Ovary (tissue), 7 donors: ENCODE measurements at regions not wholly inside any gene's neighbourhood (a gene's known extent, or its start where the extent isn't known, plus 50 kb on each side); places are given as distances from the start of the nearest gene placed in this dataset.

Experiments used
- DNase-seq, 5 donors: peaks; one replicate each; pipeline ENCODE4 v3.0.0-alpha.2; 2019 to 2020
- H3K27ac ChIP-seq, 2 donors: fragments of 200-600 bp; one replicate each; pipeline versions ENCODE4 v1.5.1 to v1.8.0; 2019 to 2022
- H3K27me3 ChIP-seq: fragments of 200-600 bp; one replicate; pipeline ENCODE4 v1.8.0; 2022
- H3K36me3 ChIP-seq: fragments of 200-600 bp; sonication (generic); one replicate; pipeline ENCODE4 v1.5.1; 2019
- H3K4me1 ChIP-seq: one replicate; pipeline ENCODE4 v1.8.1; 2013; ENCODE audit warnings: mild to moderate bottlenecking, moderate library complexity; ENCODE audit not compliant: insufficient read depth
- H3K4me3 ChIP-seq: fragments of 200-600 bp; sonication (generic); one replicate; pipeline ENCODE4 v1.5.1; 2017
- H3K9me3 ChIP-seq, 2 donors: fragments of 200-600 bp in 1 of 2; sonication (generic) in 1 of 2; one replicate each; pipeline versions ENCODE4 v1.5.1 to v1.8.1; 2013 to 2019; ENCODE audit warnings: mild to moderate bottlenecking in 1 of 2, moderate library complexity in 1 of 2
- EP300 ChIP-seq: sonication (generic); formaldehyde crosslinking; IDR thresholded peaks from one replicate; pipeline ENCODE4 v1.6.1; 2017; ENCODE audit warnings: antibody characterized with exemption
- POLR2A ChIP-seq: fragments of 450-650 bp; IDR thresholded peaks from one replicate; pipeline ENCODE4 v1.6.1; 2017; ENCODE audit warnings: antibody characterized with exemption, mild to moderate bottlenecking, moderate library complexity
- WGBS, 3 donors: extraction: QIAGEN DNeasy Blood & Tissue Kit in 1 of 3; methylation state at CpG; one replicate each; pipeline versions ENCODE4 v1.1.5 to v1.1.7; 2013 to 2017; 5-methylcytosine and 5-hydroxymethylcytosine counted together
- intact Hi-C, 4 donors: fragments of 100-400 bp; cut with DNase I; formaldehyde crosslinking; loops; one replicate each; pipeline versions ENCODE4 v1.11.0 to v1.15.1; 2022 to 2023
- TF ChIP-seq, protein P1 (sequence below), 3 donors: fragments of 450-650 bp in 2 of 3; fragments of 200-600 bp in 1 of 3; IDR thresholded peaks; one replicate each; pipeline versions ENCODE4 v1.5.1 to v1.8.0; 2016 to 2022; ENCODE audit warnings: antibody characterized with exemption in 3 of 3, mild to moderate bottlenecking in 1 of 3
- donor health status: DM: no; HTN: no; CAD: no; lungs with moderate emphysema.
- donor health status: DM: no; HTN: no; CAD: no.
- donor health status: Bipolar disorder and iron deficiency.
- donor health status: DM: no; HTN: no; CAD: no.
- donor health status: DM: yes; HTN: yes; CAD: no.

DNA sequence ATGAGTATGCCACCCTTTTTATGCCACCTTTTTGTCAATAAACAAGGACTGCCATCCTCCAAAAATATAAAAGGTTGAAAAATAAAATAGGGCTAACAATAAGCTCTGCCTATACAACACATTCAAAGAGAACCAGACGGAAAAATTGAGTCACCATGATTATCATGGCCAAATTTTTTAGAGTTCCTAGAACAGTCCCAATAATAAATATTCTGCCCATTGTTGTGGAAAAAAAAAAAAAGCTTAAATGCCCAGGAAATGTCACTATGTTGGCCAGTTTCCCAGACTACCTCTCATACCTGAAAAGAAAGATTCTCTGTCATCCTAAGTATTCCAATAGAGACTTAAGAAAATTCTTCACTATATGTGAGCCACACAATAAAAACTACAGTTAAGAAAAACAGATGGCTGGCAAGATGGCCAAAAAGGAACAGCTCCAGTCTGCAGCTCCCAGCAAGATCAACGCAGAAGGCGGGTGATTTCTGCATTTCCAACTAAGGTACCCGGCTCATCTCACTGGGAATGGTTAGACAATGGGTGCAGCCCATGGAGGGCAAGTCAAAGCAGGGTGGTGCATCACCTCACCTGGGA is 149.0 kb downstream of the TMEM161B start:
- 85 to 90% (median 88%) methylated on average over 4 of the region's 4 CpGs for WGBS, 3 donors
- no peaks in the 10 kb centered on the region for H3K4me1 ChIP-seq
- H3K27me3 ChIP-seq: no peaks in the 10 kb centered on the region
- no peak for DNase-seq
- H3K36me3 ChIP-seq: no peaks in the 10 kb centered on the region
- H3K9me3 ChIP-seq: no peaks in the 10 kb centered on the region
- TF ChIP-seq, protein P1, sequence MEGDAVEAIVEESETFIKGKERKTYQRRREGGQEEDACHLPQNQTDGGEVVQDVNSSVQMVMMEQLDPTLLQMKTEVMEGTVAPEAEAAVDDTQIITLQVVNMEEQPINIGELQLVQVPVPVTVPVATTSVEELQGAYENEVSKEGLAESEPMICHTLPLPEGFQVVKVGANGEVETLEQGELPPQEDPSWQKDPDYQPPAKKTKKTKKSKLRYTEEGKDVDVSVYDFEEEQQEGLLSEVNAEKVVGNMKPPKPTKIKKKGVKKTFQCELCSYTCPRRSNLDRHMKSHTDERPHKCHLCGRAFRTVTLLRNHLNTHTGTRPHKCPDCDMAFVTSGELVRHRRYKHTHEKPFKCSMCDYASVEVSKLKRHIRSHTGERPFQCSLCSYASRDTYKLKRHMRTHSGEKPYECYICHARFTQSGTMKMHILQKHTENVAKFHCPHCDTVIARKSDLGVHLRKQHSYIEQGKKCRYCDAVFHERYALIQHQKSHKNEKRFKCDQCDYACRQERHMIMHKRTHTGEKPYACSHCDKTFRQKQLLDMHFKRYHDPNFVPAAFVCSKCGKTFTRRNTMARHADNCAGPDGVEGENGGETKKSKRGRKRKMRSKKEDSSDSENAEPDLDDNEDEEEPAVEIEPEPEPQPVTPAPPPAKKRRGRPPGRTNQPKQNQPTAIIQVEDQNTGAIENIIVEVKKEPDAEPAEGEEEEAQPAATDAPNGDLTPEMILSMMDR (IDR thresholded peaks at IDR 0.05): no peak
- TF ChIP-seq EP300: no peak
- TF ChIP-seq POLR2A: no peak
- H3K4me3 ChIP-seq: no peak overlapping the region
- H3K27ac ChIP-seq: no peak overlapping the region
- intact Hi-C loops: no loop called here

DNA sequence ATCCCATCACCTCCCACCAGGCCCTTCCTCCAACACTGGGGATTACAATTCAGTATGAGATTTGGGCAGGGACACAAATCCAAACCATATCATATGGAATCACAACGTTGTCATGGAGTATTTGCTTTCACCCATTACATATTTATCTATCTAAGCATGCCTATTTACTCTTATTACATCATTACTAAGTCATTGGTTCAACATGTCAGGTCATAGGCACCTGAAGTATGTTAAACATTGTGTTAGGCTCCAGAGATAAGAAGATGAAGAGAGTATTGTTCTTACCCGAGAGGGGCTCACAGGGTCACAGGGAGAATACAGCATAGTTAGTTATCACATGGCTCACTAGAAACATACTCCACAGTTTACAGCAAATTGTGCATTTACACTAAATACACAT is 150.5 kb downstream of the TMEM161B start:
- 49 to 72% (median 56%) methylated on average over 2 of the region's 2 CpGs for WGBS, 3 donors
- DNase-seq: no peak

GRCh38 chr5:88117546-88117945 is 151.1 kb downstream of the TMEM161B start:
- H3K4me1 ChIP-seq: no peaks in the 10 kb centered on the region
- no peaks in the 10 kb centered on the region for H3K27me3 ChIP-seq
- H3K4me3 ChIP-seq: no peak overlapping the region
- no peaks in the 10 kb centered on the region for H3K9me3 ChIP-seq
- H3K27ac ChIP-seq: no peak overlapping the region
- no peaks in the 10 kb centered on the region for H3K36me3 ChIP-seq
- no peak for DNase-seq
- TF ChIP-seq POLR2A: no peak
- TF ChIP-seq, protein P1 (IDR thresholded peaks at IDR 0.05): no peak
- TF ChIP-seq EP300: no peak
- intact Hi-C loops: no loop called here

More for the DNA sequence above, 150.5 kb downstream of the TMEM161B start:
- Histone ChIP-seq H3K4me3 (no peak overlapping the region), H3K27ac (no peak overlapping the region), H3K36me3 (no peaks in the 10 kb centered on the region), H3K4me1 (no peaks in the 10 kb centered on the region), H3K27me3 (no peaks in the 10 kb centered on the region), H3K9me3 (no peaks in the 10 kb centered on the region)
- intact Hi-C loops: no loop called here
- TF ChIP-seq, protein P1 (IDR thresholded peaks at IDR 0.05): no peak
- no peak for TF ChIP-seq POLR2A
- TF ChIP-seq EP300: no peak

DNA sequence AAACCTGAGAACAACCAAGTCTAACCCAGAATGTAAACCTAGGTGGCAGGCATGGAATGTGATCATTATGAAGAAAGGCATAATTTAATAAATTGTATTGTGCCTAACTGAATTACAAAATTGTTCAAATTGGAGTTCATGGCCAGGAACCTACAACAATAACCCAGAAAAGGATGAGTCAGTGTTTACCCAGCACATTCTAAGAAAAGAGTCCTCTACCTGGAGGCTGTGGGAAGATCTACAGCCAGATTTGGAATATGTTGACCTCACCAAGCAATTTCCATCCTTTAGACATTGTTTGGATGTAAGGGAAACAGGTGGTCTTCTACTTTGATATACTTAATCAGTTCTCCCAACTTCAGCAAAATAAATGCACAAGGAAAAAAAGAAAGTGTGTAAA is 152.2 kb downstream of the TMEM161B start:
- Histone ChIP-seq H3K4me3 (no peak overlapping the region), H3K4me1 (no peaks in the 10 kb centered on the region), H3K36me3 (no peaks in the 10 kb centered on the region), H3K27ac (no peak overlapping the region), H3K27me3 (no peaks in the 10 kb centered on the region), H3K9me3 (no peaks in the 10 kb centered on the region)
- DNase-seq: no peak
- TF ChIP-seq, protein P1 (IDR thresholded peaks at IDR 0.05): no peak
- TF ChIP-seq EP300: no peak
- TF ChIP-seq POLR2A: no peak
- intact Hi-C loops: no loop called here
